Fibroblast of skin of right quadriceps (primary cell): ENCODE measurements at regions not wholly inside any gene's neighbourhood (a gene's known extent, or its start where the extent isn't known, plus 50 kb on each side); places are given as distances from the start of the nearest gene placed in this dataset.
A peak's percentile ranks its signal among the peaks of the same experiment; 100 is the strongest.

Experiments used
- DNase-seq: peaks from one replicate; pipeline ENCODE4 v3.0.0-alpha.2; 2013

GRCh38 chr6:71444222-71444621 is 155.6 kb downstream of the OGFRL1 start:
- no peak for DNase-seq

GRCh38 chr6:71446057-71446456 is 157.4 kb downstream of the OGFRL1 start:
- no peak for DNase-seq

GRCh38 chr6:71446470-71446869 is 157.9 kb downstream of the OGFRL1 start:
- DNase-seq = no peak

- no peak for DNase-seq
Observed at GRCh38 chr6:71452697-71453370, 164.2 kb downstream of the OGFRL1 start.

- DNase-seq = no peak
Observed at GRCh38 chr6:71453371-71453706, 164.7 kb downstream of the OGFRL1 start.

- no peak for DNase-seq
Observed at GRCh38 chr6:71454056-71454455, 165.4 kb downstream of the OGFRL1 start.

- no peak for DNase-seq
Observed at GRCh38 chr6:71457929-71458328, 169.3 kb downstream of the OGFRL1 start.

GRCh38 chr6:71459162-71459561 is 170.6 kb downstream of the OGFRL1 start:
- no peak for DNase-seq

- peak; percentile 58 for DNase-seq
Observed at GRCh38 chr6:71460933-71461332, 172.3 kb downstream of the OGFRL1 start.

- no peak for DNase-seq
Observed at GRCh38 chr6:71463061-71463460, 174.4 kb downstream of the OGFRL1 start.

GRCh38 chr6:71465096-71465495 is 176.5 kb downstream of the OGFRL1 start:
- no peak for DNase-seq

- no peak for DNase-seq
Observed at GRCh38 chr6:71466362-71466761, 177.8 kb downstream of the OGFRL1 start.

GRCh38 chr6:71468038-71468437 is 179.4 kb downstream of the OGFRL1 start:
- DNase-seq = no peak

GRCh38 chr6:71468841-71469700 is 180.5 kb downstream of the OGFRL1 start:
- DNase-seq = peak; percentile 95

- DNase-seq = no peak
Observed at GRCh38 chr6:71471718-71472117, 183.1 kb downstream of the OGFRL1 start.

- peak; percentile 81 for DNase-seq
Observed at GRCh38 chr6:71473926-71474325, 185.3 kb downstream of the OGFRL1 start.

- DNase-seq = no peak
Observed at GRCh38 chr6:71474942-71475341, 186.3 kb downstream of the OGFRL1 start.

GRCh38 chr6:71476371-71476770 is 187.8 kb downstream of the OGFRL1 start:
- DNase-seq = no peak

- no peak for DNase-seq
Observed at GRCh38 chr6:71476872-71477271, 188.3 kb downstream of the OGFRL1 start.

- DNase-seq = peak; percentile 96
Observed at GRCh38 chr6:71478834-71479541, 190.4 kb downstream of the OGFRL1 start.

GRCh38 chr6:71480577-71480976 is 192.0 kb downstream of the OGFRL1 start:
- DNase-seq = no peak

GRCh38 chr6:71481011-71481410 is 192.4 kb downstream of the OGFRL1 start:
- no peak for DNase-seq

GRCh38 chr6:71481801-71482200 is 193.2 kb downstream of the OGFRL1 start:
- no peak for DNase-seq

GRCh38 chr6:71482742-71483141 is 194.1 kb downstream of the OGFRL1 start:
- no peak for DNase-seq
